ENCODE measurements at regions not wholly inside any gene's neighbourhood (a gene's known extent, or its start where the extent isn't known, plus 50 kb on each side); places are given as distances from the start of the nearest gene placed in this dataset.

GRCh38 chr5:84667576-84667975, 282.9 kb upstream of the EDIL3 start:
- DNase-seq (ENCODE audit: low spot score) = no peak
- TF ChIP-seq CTCF (conservative IDR thresholded peaks at IDR 0.05; ENCODE audit: low read depth) = no peak
- no peak overlapping the region for H3K27ac ChIP-seq
- ChIA-PET CTCF (no interaction called here), POLR2A (ENCODE audit: low non-redundant PET) (no interaction called here)

GRCh38 chr5:84650429-84650828, 265.7 kb upstream of the EDIL3 start:
- POLR2A ChIA-PET (ENCODE audit: low non-redundant PET) = no interaction called here

GRCh38 chr5:84647581-84647980, 262.9 kb upstream of the EDIL3 start:
- no peak for DNase-seq (ENCODE audit: low spot score)
- POLR2A ChIA-PET (ENCODE audit: low non-redundant PET) = no interaction called here

More at GRCh38 chr5:84650429-84650828, 265.7 kb upstream of the EDIL3 start:
- DNase-seq (ENCODE audit: low spot score) = no peak
- H3K27ac ChIP-seq = no peak overlapping the region
- CTCF ChIA-PET = interaction anchor here (0.6 kb wide), 1 partner anchor 730 kb away, joined by 3 read pairs; no protein-coding TSS in a partner anchor
- TF ChIP-seq CTCF (conservative IDR thresholded peaks at IDR 0.05; ENCODE audit: low read depth) = no peak

GRCh38 chr5:84642795-84643194, 258.1 kb upstream of the EDIL3 start:
- H3K27ac ChIP-seq = no peak overlapping the region
- ChIA-PET CTCF (no interaction called here), POLR2A (ENCODE audit: low non-redundant PET) (no interaction called here)
- no peak for DNase-seq (ENCODE audit: low spot score)
- TF ChIP-seq CTCF (conservative IDR thresholded peaks at IDR 0.05; ENCODE audit: low read depth) = no peak

More at GRCh38 chr5:84647581-84647980, 262.9 kb upstream of the EDIL3 start:
- no peak overlapping the region for H3K27ac ChIP-seq
- no peak for TF ChIP-seq CTCF (conservative IDR thresholded peaks at IDR 0.05; ENCODE audit: low read depth)
- CTCF ChIA-PET = no interaction called here

- no peak for DNase-seq (ENCODE audit: low spot score)
- TF ChIP-seq CTCF (conservative IDR thresholded peaks at IDR 0.05; ENCODE audit: low read depth) = no peak
- ChIA-PET POLR2A (ENCODE audit: low non-redundant PET) (no interaction called here), CTCF (no interaction called here)
- H3K27ac ChIP-seq = no peak overlapping the region
Measured at GRCh38 chr5:84642324-84642723, 257.6 kb upstream of the EDIL3 start.

- ChIA-PET CTCF (interaction anchor here (0.6 kb wide), 1 partner anchor 9 kb away, joined by 4 read pairs; no protein-coding TSS in a partner anchor), POLR2A (ENCODE audit: low non-redundant PET) (no interaction called here)
- H3K27ac ChIP-seq = no peak overlapping the region
- TF ChIP-seq CTCF (conservative IDR thresholded peaks at IDR 0.05; ENCODE audit: low read depth) = no peak
- no peak for DNase-seq (ENCODE audit: low spot score)
Measured at GRCh38 chr5:84637662-84638375, 253.1 kb upstream of the EDIL3 start.
